ENCODE measurements at regions not wholly inside any gene's neighbourhood (a gene's known extent, or its start where the extent isn't known, plus 50 kb on each side); places are given as distances from the start of the nearest gene placed in this dataset.

- TF ChIP-seq POLR2A (IDR thresholded peaks at IDR 0.05; ENCODE audit: low read length) (no peak), GATA1 (IDR thresholded peaks at IDR 0.05; ENCODE audit: low read depth, low read length) (no peak)
Measured at GRCh38 chr15:77774350-77774749, 141.6 kb upstream of the LINGO1 start.
